ENCODE measurements at regions not wholly inside any gene's neighbourhood (a gene's known extent, or its start where the extent isn't known, plus 50 kb on each side); places are given as distances from the start of the nearest gene placed in this dataset.
"Not testable (repeated sequence)": the region's sequence is repeated elsewhere in the genome, so short reads cannot be mapped to it uniquely, and the experiment has no call there.

DNA sequence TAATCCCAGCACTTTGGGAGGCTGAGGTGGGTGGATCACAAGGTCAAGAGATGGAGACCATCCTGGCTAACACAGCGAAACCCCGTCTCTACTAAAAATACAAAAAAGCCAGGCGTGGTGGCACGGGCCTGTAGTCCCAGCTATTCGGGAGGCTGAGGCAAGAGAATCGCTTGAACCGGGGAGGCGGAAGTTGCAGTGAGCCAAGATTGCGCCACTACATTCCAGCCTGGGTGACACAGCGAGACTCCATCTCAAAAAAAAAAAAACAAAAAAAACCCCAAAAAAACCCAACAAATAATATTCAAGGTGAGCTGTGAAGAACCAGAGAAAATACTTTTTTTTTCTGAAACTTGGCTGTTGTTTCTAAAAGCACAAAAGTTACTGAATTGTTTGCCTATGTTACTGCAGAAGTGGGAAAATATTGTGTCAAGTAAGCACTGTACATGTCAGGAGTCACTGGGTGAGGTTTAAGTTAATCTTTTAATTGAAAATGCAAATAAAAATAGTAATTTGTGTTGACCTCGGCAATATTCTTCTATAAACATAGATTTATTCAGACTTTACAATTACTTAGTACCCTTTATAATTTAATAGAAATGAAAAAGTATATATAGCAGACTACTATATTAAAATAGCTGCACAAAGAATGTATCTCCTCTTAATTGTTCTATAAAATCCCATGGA, 55.4 kb upstream of the USP3 start:
- TF ChIP-seq POLR2AphosphoS5, POLR2A (IDR thresholded peaks at IDR 0.05): not testable (repeated sequence)
- TF ChIP-seq, protein P1, sequence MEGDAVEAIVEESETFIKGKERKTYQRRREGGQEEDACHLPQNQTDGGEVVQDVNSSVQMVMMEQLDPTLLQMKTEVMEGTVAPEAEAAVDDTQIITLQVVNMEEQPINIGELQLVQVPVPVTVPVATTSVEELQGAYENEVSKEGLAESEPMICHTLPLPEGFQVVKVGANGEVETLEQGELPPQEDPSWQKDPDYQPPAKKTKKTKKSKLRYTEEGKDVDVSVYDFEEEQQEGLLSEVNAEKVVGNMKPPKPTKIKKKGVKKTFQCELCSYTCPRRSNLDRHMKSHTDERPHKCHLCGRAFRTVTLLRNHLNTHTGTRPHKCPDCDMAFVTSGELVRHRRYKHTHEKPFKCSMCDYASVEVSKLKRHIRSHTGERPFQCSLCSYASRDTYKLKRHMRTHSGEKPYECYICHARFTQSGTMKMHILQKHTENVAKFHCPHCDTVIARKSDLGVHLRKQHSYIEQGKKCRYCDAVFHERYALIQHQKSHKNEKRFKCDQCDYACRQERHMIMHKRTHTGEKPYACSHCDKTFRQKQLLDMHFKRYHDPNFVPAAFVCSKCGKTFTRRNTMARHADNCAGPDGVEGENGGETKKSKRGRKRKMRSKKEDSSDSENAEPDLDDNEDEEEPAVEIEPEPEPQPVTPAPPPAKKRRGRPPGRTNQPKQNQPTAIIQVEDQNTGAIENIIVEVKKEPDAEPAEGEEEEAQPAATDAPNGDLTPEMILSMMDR (IDR thresholded peaks at IDR 0.05) = not testable (repeated sequence)
